Ovary (tissue), 3 donors: ENCODE measurements at regions not wholly inside any gene's neighbourhood (a gene's known extent, or its start where the extent isn't known, plus 50 kb on each side); places are given as distances from the start of the nearest gene placed in this dataset.

Experiments used
- EP300 ChIP-seq: sonication (generic); formaldehyde crosslinking; IDR thresholded peaks from one replicate; pipeline ENCODE4 v1.6.1; 2017; ENCODE audit warnings: antibody characterized with exemption
- TF ChIP-seq, protein P1 (sequence below), 3 donors: fragments of 450-650 bp in 2 of 3; fragments of 200-600 bp in 1 of 3; IDR thresholded peaks; one replicate each; pipeline versions ENCODE4 v1.5.1 to v1.8.0; 2016 to 2022; ENCODE audit warnings: antibody characterized with exemption in 3 of 3, mild to moderate bottlenecking in 1 of 3
- donor health status: DM: no; HTN: no; CAD: no.

DNA sequence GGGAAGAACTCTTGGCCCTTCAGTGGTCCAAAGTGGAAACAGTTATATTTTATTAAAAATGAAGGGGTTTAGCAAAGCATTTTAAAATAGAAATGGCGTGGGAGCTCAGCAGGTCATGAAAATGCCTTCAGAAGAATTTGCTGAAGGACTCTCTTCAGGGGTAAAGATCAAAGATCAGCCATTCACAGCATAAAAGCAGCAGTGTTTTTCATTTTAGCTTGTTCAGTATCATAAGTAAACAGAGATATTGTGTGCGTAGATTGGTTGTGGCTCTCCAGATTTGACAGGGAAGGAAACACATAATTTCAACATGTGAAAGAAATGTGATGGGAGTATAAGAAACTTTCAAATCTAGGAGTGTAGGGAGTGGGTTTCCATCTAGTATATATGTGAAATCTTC, 519.2 kb upstream of the MAP3K7 start:
- TF ChIP-seq, protein P1, sequence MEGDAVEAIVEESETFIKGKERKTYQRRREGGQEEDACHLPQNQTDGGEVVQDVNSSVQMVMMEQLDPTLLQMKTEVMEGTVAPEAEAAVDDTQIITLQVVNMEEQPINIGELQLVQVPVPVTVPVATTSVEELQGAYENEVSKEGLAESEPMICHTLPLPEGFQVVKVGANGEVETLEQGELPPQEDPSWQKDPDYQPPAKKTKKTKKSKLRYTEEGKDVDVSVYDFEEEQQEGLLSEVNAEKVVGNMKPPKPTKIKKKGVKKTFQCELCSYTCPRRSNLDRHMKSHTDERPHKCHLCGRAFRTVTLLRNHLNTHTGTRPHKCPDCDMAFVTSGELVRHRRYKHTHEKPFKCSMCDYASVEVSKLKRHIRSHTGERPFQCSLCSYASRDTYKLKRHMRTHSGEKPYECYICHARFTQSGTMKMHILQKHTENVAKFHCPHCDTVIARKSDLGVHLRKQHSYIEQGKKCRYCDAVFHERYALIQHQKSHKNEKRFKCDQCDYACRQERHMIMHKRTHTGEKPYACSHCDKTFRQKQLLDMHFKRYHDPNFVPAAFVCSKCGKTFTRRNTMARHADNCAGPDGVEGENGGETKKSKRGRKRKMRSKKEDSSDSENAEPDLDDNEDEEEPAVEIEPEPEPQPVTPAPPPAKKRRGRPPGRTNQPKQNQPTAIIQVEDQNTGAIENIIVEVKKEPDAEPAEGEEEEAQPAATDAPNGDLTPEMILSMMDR (IDR thresholded peaks at IDR 0.05), result no peak
- no peak for TF ChIP-seq EP300
